ENCODE measurements at regions not wholly inside any gene's neighbourhood (a gene's known extent, or its start where the extent isn't known, plus 50 kb on each side); places are given as distances from the start of the nearest gene placed in this dataset.

DNA sequence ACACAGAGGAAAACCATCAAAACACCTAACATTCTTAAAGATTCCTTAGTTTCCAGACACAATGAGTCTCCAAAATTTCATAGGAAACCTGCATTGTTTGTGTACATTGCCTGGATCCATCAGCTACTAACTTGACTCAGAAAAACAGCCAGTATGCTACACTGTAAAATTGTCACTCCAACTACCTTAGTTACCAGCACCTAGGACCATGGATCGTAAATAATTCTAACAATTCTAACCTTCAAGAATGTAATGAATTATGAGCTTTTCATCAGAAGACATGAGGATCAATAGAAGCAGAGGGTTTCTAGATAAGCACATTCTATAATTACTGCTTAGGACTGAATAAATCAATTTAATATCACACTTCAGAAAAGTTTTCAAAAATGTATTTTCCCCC is 851.5 kb downstream of the SORCS1 start:
- Mint-ChIP-seq H3K36me3 (no peaks in the 10 kb centered on the region), H3K4me3 (no peak overlapping the region), H3K4me1 (no peaks in the 10 kb centered on the region), H3K27ac (no peak overlapping the region), H3K9me3 (peaks cover 0 to 5% (median 0%) of the 10 kb centered on the region in 11 donors), H3K27me3 (peaks cover 0 to 3% (median 0%) of the 10 kb centered on the region in 5 donors)
- ChIA-PET CTCF (no interaction called here), POLR2A (no interaction called here)
- no peak overlapping the region for H3K27ac ChIP-seq (ENCODE audit: low read depth, low read length)
- H3K4me1 ChIP-seq (ENCODE audit: control insufficient read depth in 2 of 2, insufficient read depth in 2 of 2, low read length in 2 of 2): no peaks in the 10 kb centered on the region
- H3K4me3 ChIP-seq (ENCODE audit: low read length): no peak overlapping the region
- ATAC-seq (no peak), DNase-seq (no peak)
- intact Hi-C loops (cut with micrococcal nuclease): no loop called here
- no peaks in the 10 kb centered on the region for H3K9me3 ChIP-seq (ENCODE audit: control insufficient read depth in 2 of 3, low read length in 3 of 3)
- no peaks in the 10 kb centered on the region for H3K27me3 ChIP-seq (ENCODE audit: control insufficient read depth in 2 of 2, insufficient read depth in 2 of 2, low read length in 2 of 2)
- H3K36me3 ChIP-seq (ENCODE audit: control insufficient read depth in 2 of 3, insufficient read depth in 3 of 3, low read length in 3 of 3): no peaks in the 10 kb centered on the region

DNA sequence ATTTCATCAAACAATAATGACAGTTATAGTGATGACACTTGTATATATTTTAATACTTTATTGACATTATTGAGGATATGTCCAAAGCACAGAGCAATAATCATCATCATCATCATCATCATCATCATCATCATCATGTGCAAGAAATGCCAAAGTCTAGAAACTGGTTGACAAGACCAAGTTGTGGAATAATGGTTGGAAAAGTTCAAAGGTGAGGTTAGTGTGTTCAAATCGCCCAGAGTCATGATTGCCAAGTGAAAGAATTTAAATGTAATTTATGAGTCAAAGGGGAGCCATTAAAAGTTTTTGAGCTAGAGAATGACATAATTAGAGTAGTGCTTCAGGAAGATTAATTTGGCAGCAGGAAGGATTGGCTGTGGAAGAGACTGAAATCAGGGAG is 852.4 kb downstream of the SORCS1 start:
- Histone ChIP-seq H3K4me1 (ENCODE audit: control insufficient read depth in 2 of 2, insufficient read depth in 2 of 2, low read length in 2 of 2) (no peaks in the 10 kb centered on the region), H3K27me3 (ENCODE audit: control insufficient read depth in 2 of 2, insufficient read depth in 2 of 2, low read length in 2 of 2) (no peaks in the 10 kb centered on the region), H3K4me3 (ENCODE audit: low read length) (no peak overlapping the region), H3K9me3 (ENCODE audit: control insufficient read depth in 2 of 3, low read length in 3 of 3) (no peaks in the 10 kb centered on the region), H3K27ac (ENCODE audit: low read depth, low read length) (no peak overlapping the region), H3K36me3 (ENCODE audit: control insufficient read depth in 2 of 3, insufficient read depth in 3 of 3, low read length in 3 of 3) (no peaks in the 10 kb centered on the region)
- ATAC-seq (no peak), DNase-seq (no peak)
- peaks cover 0 to 5% (median 2%) of the 10 kb centered on the region in 11 donors for H3K9me3 Mint-ChIP-seq
- ChIA-PET POLR2A (no interaction called here), CTCF (no interaction called here)
- no peak overlapping the region for H3K4me3 Mint-ChIP-seq
- H3K4me1 Mint-ChIP-seq: no peaks in the 10 kb centered on the region
- H3K27me3 Mint-ChIP-seq: peaks cover 0 to 3% (median 0%) of the 10 kb centered on the region in 5 donors
- H3K36me3 Mint-ChIP-seq: no peaks in the 10 kb centered on the region
- no peak overlapping the region for H3K27ac Mint-ChIP-seq
- intact Hi-C loops (cut with micrococcal nuclease): no loop called here

DNA sequence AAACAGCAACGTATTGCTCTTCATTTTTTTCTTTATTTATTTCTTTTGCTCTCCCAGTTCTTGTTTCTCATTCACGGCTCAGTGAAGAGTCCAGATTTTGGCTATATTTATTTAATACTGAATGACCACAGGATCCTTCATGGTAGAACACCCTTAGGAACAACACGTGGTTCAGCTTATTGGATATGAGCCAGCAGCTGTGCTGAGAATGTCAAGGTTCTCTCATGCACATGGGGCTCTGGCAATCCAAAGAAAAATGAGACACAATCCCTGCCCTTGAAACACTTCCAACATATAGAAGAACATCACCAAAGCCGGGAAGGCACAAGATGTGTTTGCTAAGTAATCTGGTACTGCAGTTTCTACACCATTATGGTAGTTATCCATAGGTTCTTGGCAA is 852.9 kb downstream of the SORCS1 start:
- no peaks in the 10 kb centered on the region for H3K36me3 Mint-ChIP-seq
- no peak overlapping the region for H3K27ac Mint-ChIP-seq
- H3K36me3 ChIP-seq (ENCODE audit: control insufficient read depth in 2 of 3, insufficient read depth in 3 of 3, low read length in 3 of 3): no peaks in the 10 kb centered on the region
- no peak for ATAC-seq
- no peaks in the 10 kb centered on the region for H3K27me3 ChIP-seq (ENCODE audit: control insufficient read depth in 2 of 2, insufficient read depth in 2 of 2, low read length in 2 of 2)
- peaks cover 0 to 3% (median 0%) of the 10 kb centered on the region in 5 donors for H3K27me3 Mint-ChIP-seq
- H3K4me3 Mint-ChIP-seq: no peak overlapping the region
- CTCF ChIA-PET: interaction anchor here (0.6 kb wide), 1 partner anchor 89 kb away, joined by 3 read pairs; no protein-coding TSS in a partner anchor
- DNase-seq: no peak
- intact Hi-C loops (cut with micrococcal nuclease): no loop called here
- POLR2A ChIA-PET: no interaction called here
- H3K27ac ChIP-seq (ENCODE audit: low read depth, low read length): no peak overlapping the region
- H3K4me3 ChIP-seq (ENCODE audit: low read length): no peak overlapping the region
- H3K9me3 ChIP-seq (ENCODE audit: control insufficient read depth in 2 of 3, low read length in 3 of 3): no peaks in the 10 kb centered on the region
- H3K9me3 Mint-ChIP-seq: peaks cover 0 to 5% (median 2%) of the 10 kb centered on the region in 11 donors
- no peaks in the 10 kb centered on the region for H3K4me1 Mint-ChIP-seq
- H3K4me1 ChIP-seq (ENCODE audit: control insufficient read depth in 2 of 2, insufficient read depth in 2 of 2, low read length in 2 of 2): no peaks in the 10 kb centered on the region

DNA sequence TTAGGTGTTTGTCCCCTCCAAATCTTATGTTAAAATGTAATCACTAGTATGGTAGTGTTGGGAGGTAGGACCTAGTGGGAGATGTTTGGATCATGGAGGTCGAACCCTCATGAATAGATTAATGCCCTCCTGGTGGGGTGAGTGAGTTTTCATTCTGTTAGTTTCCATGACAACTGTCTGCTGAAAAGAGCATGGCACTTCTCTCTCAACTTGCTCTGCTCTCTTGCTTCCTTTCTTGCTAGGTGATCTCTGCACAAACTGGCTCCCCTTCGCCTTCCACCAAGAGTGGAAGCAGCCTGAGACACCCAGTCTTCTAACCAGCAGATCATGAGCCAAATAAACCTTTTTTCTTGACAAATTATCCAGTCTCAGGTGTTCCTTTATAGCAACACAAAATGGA is 853.9 kb downstream of the SORCS1 start:
- intact Hi-C loops (cut with micrococcal nuclease): no loop called here
- Mint-ChIP-seq H3K27me3 (peaks cover 0 to 3% (median 0%) of the 10 kb centered on the region in 5 donors), H3K36me3 (no peaks in the 10 kb centered on the region), H3K9me3 (peaks cover 0 to 5% (median 2%) of the 10 kb centered on the region in 11 donors), H3K4me1 (no peaks in the 10 kb centered on the region), H3K4me3 (no peak overlapping the region), H3K27ac (no peak overlapping the region)
- H3K27me3 ChIP-seq (ENCODE audit: control insufficient read depth in 2 of 2, insufficient read depth in 2 of 2, low read length in 2 of 2): no peaks in the 10 kb centered on the region
- ChIA-PET POLR2A (no interaction called here), CTCF (no interaction called here)
- H3K36me3 ChIP-seq (ENCODE audit: control insufficient read depth in 2 of 3, insufficient read depth in 3 of 3, low read length in 3 of 3): no peaks in the 10 kb centered on the region
- no peak overlapping the region for H3K27ac ChIP-seq (ENCODE audit: low read depth, low read length)
- DNase-seq: no peak
- ATAC-seq: no peak
- H3K4me3 ChIP-seq (ENCODE audit: low read length): no peak overlapping the region
- no peaks in the 10 kb centered on the region for H3K9me3 ChIP-seq (ENCODE audit: control insufficient read depth in 2 of 3, low read length in 3 of 3)
- H3K4me1 ChIP-seq (ENCODE audit: control insufficient read depth in 2 of 2, insufficient read depth in 2 of 2, low read length in 2 of 2): no peaks in the 10 kb centered on the region

DNA sequence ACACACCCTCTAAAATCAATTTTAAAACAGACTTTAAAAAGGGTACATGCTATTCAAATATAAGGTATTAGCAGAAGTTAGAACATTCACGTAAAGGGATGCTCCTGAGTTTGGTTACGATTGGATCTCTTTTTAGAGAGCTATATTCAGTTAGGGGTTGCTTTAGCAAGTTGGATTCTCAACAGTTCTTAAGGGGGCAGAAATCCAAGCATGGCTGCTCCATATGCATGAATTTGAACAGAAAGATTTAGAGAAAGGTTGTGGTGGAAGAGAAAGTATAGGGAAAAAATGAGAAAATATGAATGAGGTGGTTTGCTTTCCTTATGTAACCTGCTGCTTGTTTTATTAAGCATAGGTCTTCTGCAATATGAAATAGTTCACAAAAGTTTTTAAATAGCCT is 855.1 kb downstream of the SORCS1 start:
- no peaks in the 10 kb centered on the region for H3K27me3 ChIP-seq (ENCODE audit: control insufficient read depth in 2 of 2, insufficient read depth in 2 of 2, low read length in 2 of 2)
- no peak for ATAC-seq
- CTCF ChIA-PET: no interaction called here
- no peaks in the 10 kb centered on the region for H3K36me3 ChIP-seq (ENCODE audit: control insufficient read depth in 2 of 3, insufficient read depth in 3 of 3, low read length in 3 of 3)
- H3K27ac ChIP-seq (ENCODE audit: low read depth, low read length): no peak overlapping the region
- H3K9me3 Mint-ChIP-seq: peaks cover 0 to 11% (median 3%) of the 10 kb centered on the region in 11 donors
- peaks cover 0 to 2% (median 0%) of the 10 kb centered on the region in 5 donors for H3K27me3 Mint-ChIP-seq
- H3K4me3 Mint-ChIP-seq: no peak overlapping the region
- DNase-seq: no peak
- no peaks in the 10 kb centered on the region for H3K4me1 Mint-ChIP-seq
- H3K36me3 Mint-ChIP-seq: no peaks in the 10 kb centered on the region
- POLR2A ChIA-PET: no interaction called here
- intact Hi-C loops (cut with micrococcal nuclease): no loop called here
- no peaks in the 10 kb centered on the region for H3K9me3 ChIP-seq (ENCODE audit: control insufficient read depth in 2 of 3, low read length in 3 of 3)
- H3K4me1 ChIP-seq (ENCODE audit: control insufficient read depth in 2 of 2, insufficient read depth in 2 of 2, low read length in 2 of 2): no peaks in the 10 kb centered on the region
- H3K27ac Mint-ChIP-seq: no peak overlapping the region
- no peak overlapping the region for H3K4me3 ChIP-seq (ENCODE audit: low read length)

DNA sequence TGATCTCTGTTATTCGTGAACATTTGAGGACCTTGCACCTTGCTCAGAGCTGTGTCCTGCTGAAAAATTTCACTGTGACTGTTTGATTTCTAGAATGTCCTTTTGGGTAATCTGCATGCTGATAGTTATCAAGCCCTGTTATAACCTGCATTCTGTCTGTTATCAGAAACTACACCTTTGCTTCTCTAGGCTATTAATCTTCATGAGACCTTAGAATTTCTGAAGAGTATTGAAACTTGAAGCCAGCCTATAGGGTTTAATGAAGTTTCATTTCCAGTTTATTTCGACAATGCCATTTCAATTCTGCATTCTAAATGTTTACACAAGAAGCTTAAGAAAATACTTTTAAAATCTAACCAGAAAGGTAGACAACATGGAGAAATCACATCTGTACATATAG is 856.2 kb downstream of the SORCS1 start:
- CTCF ChIA-PET: no interaction called here
- intact Hi-C loops (cut with micrococcal nuclease): no loop called here

DNA sequence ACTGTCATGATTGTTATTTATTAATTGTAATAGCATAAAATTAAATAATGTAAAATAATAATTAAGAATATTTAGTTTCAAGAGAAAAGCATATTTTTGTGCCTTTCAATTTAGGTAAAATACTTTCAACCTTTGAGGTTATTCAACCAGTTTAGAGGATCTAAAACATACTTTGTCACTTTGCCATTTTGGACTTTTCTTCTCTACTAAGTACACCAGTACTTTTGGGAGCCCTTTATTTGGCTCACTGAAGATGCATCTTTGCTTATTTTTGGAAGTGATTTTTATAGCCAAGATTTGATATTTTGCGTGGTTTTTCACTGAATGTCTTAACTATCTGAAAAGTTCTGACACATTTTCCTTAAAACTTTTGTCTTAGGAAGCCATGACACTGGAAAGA is 860.5 kb downstream of the SORCS1 start:
- Histone ChIP-seq H3K9me3 (ENCODE audit: control insufficient read depth in 2 of 3, low read length in 3 of 3) (no peaks in the 10 kb centered on the region), H3K36me3 (ENCODE audit: control insufficient read depth in 2 of 3, insufficient read depth in 3 of 3, low read length in 3 of 3) (no peaks in the 10 kb centered on the region), H3K4me3 (ENCODE audit: low read length) (no peak overlapping the region), H3K27me3 (ENCODE audit: control insufficient read depth in 2 of 2, insufficient read depth in 2 of 2, low read length in 2 of 2) (no peaks in the 10 kb centered on the region), H3K4me1 (ENCODE audit: control insufficient read depth in 2 of 2, insufficient read depth in 2 of 2, low read length in 2 of 2) (no peaks in the 10 kb centered on the region), H3K27ac (ENCODE audit: low read depth, low read length) (no peak overlapping the region)
- ATAC-seq: no peak
- CTCF ChIA-PET: no interaction called here
- Mint-ChIP-seq H3K27me3 (no peaks in the 10 kb centered on the region), H3K36me3 (no peaks in the 10 kb centered on the region), H3K9me3 (peaks cover 0 to 7% (median 2%) of the 10 kb centered on the region in 11 donors), H3K4me3 (no peak overlapping the region), H3K27ac (no peak overlapping the region), H3K4me1 (no peaks in the 10 kb centered on the region)
- no peak for DNase-seq
- POLR2A ChIA-PET: no interaction called here
- intact Hi-C loops (cut with micrococcal nuclease): no loop called here

More for the DNA sequence above, 856.2 kb downstream of the SORCS1 start:
- Histone ChIP-seq H3K27me3 (ENCODE audit: control insufficient read depth in 2 of 2, insufficient read depth in 2 of 2, low read length in 2 of 2) (no peaks in the 10 kb centered on the region), H3K9me3 (ENCODE audit: control insufficient read depth in 2 of 3, low read length in 3 of 3) (no peaks in the 10 kb centered on the region), H3K36me3 (ENCODE audit: control insufficient read depth in 2 of 3, insufficient read depth in 3 of 3, low read length in 3 of 3) (no peaks in the 10 kb centered on the region), H3K4me3 (ENCODE audit: low read length) (no peak overlapping the region), H3K4me1 (ENCODE audit: control insufficient read depth in 2 of 2, insufficient read depth in 2 of 2, low read length in 2 of 2) (no peaks in the 10 kb centered on the region), H3K27ac (ENCODE audit: low read depth, low read length) (no peak overlapping the region)
- POLR2A ChIA-PET: no interaction called here
- Mint-ChIP-seq H3K27me3 (no peaks in the 10 kb centered on the region), H3K36me3 (no peaks in the 10 kb centered on the region), H3K9me3 (peaks cover 0 to 11% (median 3%) of the 10 kb centered on the region in 11 donors), H3K4me3 (no peak overlapping the region), H3K4me1 (no peaks in the 10 kb centered on the region), H3K27ac (no peak overlapping the region)
- DNase-seq: no peak
- ATAC-seq: no peak

Measured in naive thymus-derived CD4-positive, alpha-beta T cell (primary cell).